T-cell (primary cell): ENCODE measurements at regions not wholly inside any gene's neighbourhood (a gene's known extent, or its start where the extent isn't known, plus 50 kb on each side); places are given as distances from the start of the nearest gene placed in this dataset.

ENCODE experiments used
- ATAC-seq, 4 experiments: fragments of 200-7000 bp in 3 of 4; fragments of 150-1000 bp in 1 of 4; cut with Tn5 transposase; replicated peaks in 1 of 4; 1 replicate in 3 of 4; 2 replicates in 1 of 4; pipeline ENCODE4 v1.10.0; 2021; ENCODE audit warnings: moderate library complexity in 3 of 4, mild to moderate bottlenecking in 2 of 4, moderate number of reproducible peaks in 1 of 4
- CTCF ChIA-PET, 2 donors: fragments of 300-600 bp; sonication (Branson Sonifier 250); formaldehyde crosslinking; loops; one replicate each; lab custom pipeline; 2022; ENCODE audit warnings: antibody characterized with exemption in 2 of 2; lab: Charles Lee
- POLR2A ChIA-PET, 2 donors: fragments of 300-600 bp; sonication (Branson Sonifier 250); formaldehyde crosslinking; loops; one replicate each; lab custom pipeline; 2022; ENCODE audit warnings: antibody characterized with exemption in 2 of 2; lab: Charles Lee
- DNase-seq, 35 experiments: peaks; one replicate each; pipeline versions ENCODE4 v3.0.0 to v3.0.0-alpha.2; 2013 to 2023
- H3K27ac ChIP-seq: one replicate; pipeline ENCODE4 v1.5.1; 2013; ENCODE audit warnings: low read length
- H3K27me3 ChIP-seq, 2 experiments: replicated peaks in 1 of 2; 1 replicate in 1 of 2; 2 replicates in 1 of 2; pipeline versions ENCODE4 v1.6.1 to v1.7.0; 2013; ENCODE audit warnings: low read length in 1 of 2, mixed read lengths in 1 of 2; ENCODE audit not compliant: control insufficient read depth in 2 of 2, insufficient read depth in 2 of 2; ENCODE audit errors: extremely low read depth in 1 of 2
- H3K36me3 ChIP-seq, 2 donors: 1 replicate in 1 of 2; 2 replicates in 1 of 2; pipeline versions ENCODE4 v1.6.1 to v1.7.0; 2013; ENCODE audit warnings: low read length in 1 of 2; ENCODE audit not compliant: control insufficient read depth in 2 of 2, insufficient read depth in 1 of 2; ENCODE audit errors: extremely low read depth in 1 of 2
- H3K4me1 ChIP-seq, 2 experiments: 1 replicate in 1 of 2; 2 replicates in 1 of 2; pipeline versions ENCODE4 v1.6.1 to v1.7.0; 2013; ENCODE audit warnings: low read length in 2 of 2, mixed read lengths in 1 of 2; ENCODE audit not compliant: insufficient read depth in 2 of 2, control insufficient read depth in 1 of 2; ENCODE audit errors: extremely low read depth in 1 of 2
- H3K4me3 ChIP-seq, 2 donors: 1 replicate in 1 of 2; 2 replicates in 1 of 2; pipeline versions ENCODE4 v1.5.1 to v1.7.0; 2013; ENCODE audit warnings: mild to moderate bottlenecking in 2 of 2, low read length in 1 of 2, moderate library complexity in 1 of 2; ENCODE audit not compliant: control insufficient read depth in 1 of 2; ENCODE audit errors: extremely low read depth in 1 of 2
- H3K9me3 ChIP-seq: 2 replicates; pipeline ENCODE4 v1.7.0; 2013
- H3K27ac Mint-ChIP-seq, 2 donors: one replicate each; pipeline ENCODE4 v1.8.0; 2020 to 2021; ENCODE audit warnings: mild to moderate bottlenecking in 2 of 2, mixed read lengths in 2 of 2
- H3K27me3 Mint-ChIP-seq, 2 donors: one replicate each; pipeline ENCODE4 v1.8.0; 2021 to 2022; ENCODE audit warnings: mixed read lengths in 2 of 2
- H3K36me3 Mint-ChIP-seq: one replicate; pipeline ENCODE4 v1.8.0; 2021; ENCODE audit warnings: mixed read lengths
- H3K4me1 Mint-ChIP-seq, 3 donors: one replicate each; pipeline ENCODE4 v1.8.0; 2020 to 2022; ENCODE audit warnings: mixed read lengths in 3 of 3, mild to moderate bottlenecking in 1 of 3
- H3K4me3 Mint-ChIP-seq, 3 donors: one replicate each; pipeline ENCODE4 v1.8.0; 2020 to 2022; ENCODE audit warnings: mild to moderate bottlenecking in 3 of 3, mixed read lengths in 3 of 3, moderate library complexity in 3 of 3
- H3K9me3 Mint-ChIP-seq, 3 donors: one replicate each; pipeline ENCODE4 v1.8.0; 2020 to 2022; ENCODE audit warnings: mixed read lengths in 3 of 3
- WGBS: methylation state at CpG from one replicate; pipeline ENCODE4 v1.1.5; 2013; ENCODE audit warnings: missing lambda C conversion rate; ENCODE audit not compliant: insufficient coverage; 5-methylcytosine and 5-hydroxymethylcytosine counted together

GRCh38 chr4:153113061-153113837 is 91.0 kb upstream of the TRIM2 start:
- H3K27me3 Mint-ChIP-seq, result no peaks in the 10 kb centered on the region
- Histone ChIP-seq H3K4me1 (peaks cover 43 to 63% of the 10 kb centered on the region in 2 experiments), H3K9me3 (no peaks in the 10 kb centered on the region), H3K27me3 (no peaks in the 10 kb centered on the region), H3K27ac (no peak overlapping the region), H3K4me3 (no peak overlapping the region), H3K36me3 (no peaks in the 10 kb centered on the region)
- H3K4me3 Mint-ChIP-seq, result no peak overlapping the region
- ATAC-seq, result no peak
- 81% methylated on average over 6 of the region's 8 CpGs for WGBS
- H3K36me3 Mint-ChIP-seq, result no peaks in the 10 kb centered on the region
- peaks cover 2 to 6% (median 5%) of the 10 kb centered on the region in 3 donors for H3K4me1 Mint-ChIP-seq
- POLR2A ChIA-PET, result no interaction called here
- H3K27ac Mint-ChIP-seq, result no peak overlapping the region
- CTCF ChIA-PET, result interaction anchor here (1.0 to 5.4 kb wide), 8 partner anchors 9 to 30 kb away, joined by 3 to 59 read pairs (median 14); no protein-coding TSS in a partner anchor
- no peaks in the 10 kb centered on the region for H3K9me3 Mint-ChIP-seq
- peak in 1 of 35 experiments; percentile 38 for DNase-seq

GRCh38 chr4:153113838-153114105 is 90.5 kb upstream of the TRIM2 start:
- peaks cover 43 to 66% of the 10 kb centered on the region in 2 experiments for H3K4me1 ChIP-seq
- Mint-ChIP-seq H3K27me3 (no peaks in the 10 kb centered on the region), H3K9me3 (no peaks in the 10 kb centered on the region), H3K36me3 (no peaks in the 10 kb centered on the region), H3K27ac (no peak overlapping the region), H3K4me3 (no peak overlapping the region), H3K4me1 (peaks cover 2 to 10% (median 5%) of the 10 kb centered on the region in 3 donors)
- H3K9me3 ChIP-seq, result no peaks in the 10 kb centered on the region
- WGBS, result no CpG with 5 or more reads among the region's 5 CpGs
- no peaks in the 10 kb centered on the region for H3K36me3 ChIP-seq
- H3K27ac ChIP-seq, result no peak overlapping the region
- H3K4me3 ChIP-seq, result no peak overlapping the region
- ATAC-seq (no peak), DNase-seq (peak in 3 of 35 experiments; percentile 7 to 24 (median 20))
- no peaks in the 10 kb centered on the region for H3K27me3 ChIP-seq
- ChIA-PET CTCF (interaction anchor here (1.4 to 5.4 kb wide), 7 partner anchors 10 to 30 kb away, joined by 3 to 59 read pairs (median 20); no protein-coding TSS in a partner anchor), POLR2A (no interaction called here)

GRCh38 chr4:153114771-153115321 is 89.4 kb upstream of the TRIM2 start:
- H3K4me3 ChIP-seq, result peak overlapping the region in 1 of 2 donors; percentile 1
- POLR2A ChIA-PET, result interaction anchor here (0.6 to 2.1 kb wide), 4 partner anchors 12 to 1676 kb away, joined by 3 to 25 read pairs (median 3); no protein-coding TSS in a partner anchor
- no peaks in the 10 kb centered on the region for H3K36me3 ChIP-seq
- Mint-ChIP-seq H3K27ac (no peak overlapping the region), H3K27me3 (no peaks in the 10 kb centered on the region), H3K36me3 (no peaks in the 10 kb centered on the region), H3K4me3 (no peak overlapping the region), H3K4me1 (peaks cover 0 to 8% (median 5%) of the 10 kb centered on the region in 3 donors), H3K9me3 (no peaks in the 10 kb centered on the region)
- H3K27me3 ChIP-seq, result no peaks in the 10 kb centered on the region
- no peaks in the 10 kb centered on the region for H3K9me3 ChIP-seq
- ATAC-seq, result peak; percentile 68 to 77 (median 68)
- WGBS, result 80% methylated on average over 1 of the region's 11 CpGs
- peak overlapping the region; percentile 88 for H3K27ac ChIP-seq
- DNase-seq, result peak; percentile 11 to 85 (median 63)
- CTCF ChIA-PET, result interaction anchor here (0.7 to 5.4 kb wide), 11 partner anchors 11 to 706 kb away, joined by 3 to 59 read pairs (median 6); partner anchors contain the start of genes ARFIP1 (in 1 of the 2) and TIGD4 (in 1 of the 2)
- H3K4me1 ChIP-seq, result peaks cover 43 to 66% of the 10 kb centered on the region in 2 experiments

GRCh38 chr4:153115322-153116290 is 88.6 kb upstream of the TRIM2 start:
- Histone ChIP-seq H3K4me1 (peaks cover 43 to 66% of the 10 kb centered on the region in 2 experiments), H3K9me3 (no peaks in the 10 kb centered on the region), H3K36me3 (no peaks in the 10 kb centered on the region), H3K4me3 (peak overlapping the region; percentile 7 to 8), H3K27me3 (no peaks in the 10 kb centered on the region), H3K27ac (peak overlapping the region; percentile 88)
- Mint-ChIP-seq H3K27ac (no peak overlapping the region), H3K9me3 (no peaks in the 10 kb centered on the region), H3K36me3 (no peaks in the 10 kb centered on the region), H3K4me3 (peak overlapping the region in 2 of 3 donors; percentile 65 to 72), H3K27me3 (no peaks in the 10 kb centered on the region), H3K4me1 (peaks cover 0 to 8% (median 1%) of the 10 kb centered on the region in 3 donors)
- WGBS, result 32% methylated on average over 11 of the region's 13 CpGs
- ChIA-PET POLR2A (interaction anchor here (0.6 to 2.1 kb wide), 4 partner anchors 11 to 525 kb away, joined by 3 to 25 read pairs (median 3); no protein-coding TSS in a partner anchor), CTCF (interaction anchor here (0.6 to 5.4 kb wide), 10 partner anchors 12 to 706 kb away, joined by 3 to 59 read pairs (median 8); partner anchors contain the start of genes ARFIP1 (in 1 of the 2) and TIGD4 (in 1 of the 2))
- ATAC-seq (peak; percentile 63 to 76 (median 74)), DNase-seq (peak; percentile 36 to 88 (median 68))

- peaks cover 43 to 66% of the 10 kb centered on the region in 2 experiments for H3K4me1 ChIP-seq
- no peaks in the 10 kb centered on the region for H3K9me3 ChIP-seq
- ChIA-PET POLR2A (interaction anchor here in 1 of 2 donors (0.6 to 2.1 kb wide), 2 partner anchors 11 to 525 kb away, joined by 3 to 25 read pairs; no protein-coding TSS in a partner anchor), CTCF (interaction anchor here (0.6 to 5.4 kb wide), 4 partner anchors 11 to 86 kb away, joined by 3 to 59 read pairs (median 16); no protein-coding TSS in a partner anchor)
- DNase-seq (peak in 31 of 35 experiments; percentile 16 to 79 (median 54)), ATAC-seq (peak in 2 of 4 experiments; percentile 11 to 51)
- H3K4me3 ChIP-seq, result peak overlapping the region in 1 of 2 donors; percentile 2
- no peak overlapping the region for H3K27ac Mint-ChIP-seq
- H3K27me3 ChIP-seq, result no peaks in the 10 kb centered on the region
- peak overlapping the region in 2 of 3 donors; percentile 65 to 72 for H3K4me3 Mint-ChIP-seq
- peaks cover 0 to 8% (median 0%) of the 10 kb centered on the region in 3 donors for H3K4me1 Mint-ChIP-seq
- H3K27me3 Mint-ChIP-seq, result no peaks in the 10 kb centered on the region
- no peaks in the 10 kb centered on the region for H3K36me3 ChIP-seq
- 17% methylated on average over 1 of the region's 3 CpGs for WGBS
- no peaks in the 10 kb centered on the region for H3K9me3 Mint-ChIP-seq
- H3K27ac ChIP-seq, result peak overlapping the region; percentile 88
- no peaks in the 10 kb centered on the region for H3K36me3 Mint-ChIP-seq
Measured at GRCh38 chr4:153116291-153116680, 88.0 kb upstream of the TRIM2 start.
